CD1c-positive myeloid dendritic cell (primary cell): ENCODE measurements at regions not wholly inside any gene's neighbourhood (a gene's known extent, or its start where the extent isn't known, plus 50 kb on each side); places are given as distances from the start of the nearest gene placed in this dataset.
"Not testable (repeated sequence)": the region's sequence is repeated elsewhere in the genome, so short reads cannot be mapped to it uniquely, and the experiment has no call there.

Experiments used
- DNase-seq: peaks from one replicate; pipeline ENCODE4 v3.0.0-alpha.2; 2016; ENCODE audit errors: extremely low spot score

GRCh38 chr2:57698392-57698791 is 348.2 kb upstream of the VRK2 start:
- no peak for DNase-seq

GRCh38 chr2:57698935-57699449 is 347.6 kb upstream of the VRK2 start:
- DNase-seq, result no peak

- no peak for DNase-seq
Measured at GRCh38 chr2:57701391-57701791, 345.2 kb upstream of the VRK2 start.

GRCh38 chr2:57703407-57703806 is 343.2 kb upstream of the VRK2 start:
- no peak for DNase-seq

- not testable (repeated sequence) for DNase-seq
Measured at GRCh38 chr2:57707794-57708193, 338.8 kb upstream of the VRK2 start.

GRCh38 chr2:57711991-57712390 is 334.6 kb upstream of the VRK2 start:
- DNase-seq, result no peak

DNA sequence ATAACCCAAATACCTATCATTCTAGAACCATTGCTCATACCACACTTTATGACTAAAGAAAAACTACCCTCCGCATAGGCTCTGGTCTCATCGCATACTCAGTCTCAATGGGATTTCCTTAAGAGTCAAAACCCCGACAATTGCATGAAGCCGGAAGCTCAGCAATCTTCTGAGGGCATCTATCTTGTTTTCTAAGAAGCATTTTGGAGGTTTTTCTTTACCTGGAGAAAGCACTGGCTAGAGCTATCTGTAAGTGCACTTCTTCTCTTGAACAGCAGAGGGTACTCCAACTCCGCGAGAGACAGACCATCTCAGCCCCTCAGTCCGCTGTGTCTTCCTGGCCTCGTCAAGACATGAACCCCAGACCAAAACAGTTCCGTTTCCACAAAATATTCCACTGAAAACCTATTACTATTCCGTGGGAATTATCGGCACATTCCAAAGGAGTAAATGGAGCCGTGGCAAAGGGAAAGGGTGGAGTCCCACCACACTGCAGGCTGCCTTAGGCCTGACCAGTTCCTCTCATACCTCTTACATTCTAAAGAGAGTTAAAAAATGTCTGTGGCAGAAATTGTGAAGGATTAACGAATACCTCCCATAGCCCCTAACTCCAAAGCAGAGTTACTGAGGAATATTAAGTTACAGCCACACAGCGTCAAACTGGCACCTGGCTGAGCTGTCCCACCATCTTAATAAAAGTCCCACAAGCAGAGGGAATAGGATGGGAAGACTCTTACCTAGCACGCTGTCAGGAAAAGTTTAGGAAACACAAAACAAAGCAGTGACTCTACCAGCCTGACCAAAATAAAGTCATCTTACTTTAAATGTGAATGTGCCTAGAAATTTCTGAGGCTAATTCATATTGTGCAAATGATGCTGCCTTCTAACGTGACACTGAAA is 325.6 kb upstream of the VRK2 start:
- peak; percentile 36 for DNase-seq

GRCh38 chr2:57725337-57725947 is 321.2 kb upstream of the VRK2 start:
- no peak for DNase-seq

DNA sequence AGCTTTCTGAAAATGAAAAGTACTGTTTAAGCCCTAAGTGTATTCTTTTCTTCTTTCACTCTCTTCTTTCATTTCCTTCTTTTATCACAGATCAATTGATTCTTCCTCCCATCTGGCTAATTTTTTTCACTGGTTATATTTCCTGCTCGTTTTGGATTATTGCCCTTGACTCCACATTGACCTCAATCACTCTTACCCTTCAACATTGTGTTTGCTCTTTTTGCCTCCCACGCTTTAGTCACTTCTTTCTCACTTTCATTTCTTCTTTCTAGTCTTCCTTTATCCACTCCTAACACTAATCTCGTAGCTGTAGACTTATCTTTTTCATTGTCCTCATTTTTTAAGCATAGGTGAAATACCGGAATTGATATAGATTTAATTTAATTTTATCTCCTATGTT is 320.3 kb upstream of the VRK2 start:
- no peak for DNase-seq

DNA sequence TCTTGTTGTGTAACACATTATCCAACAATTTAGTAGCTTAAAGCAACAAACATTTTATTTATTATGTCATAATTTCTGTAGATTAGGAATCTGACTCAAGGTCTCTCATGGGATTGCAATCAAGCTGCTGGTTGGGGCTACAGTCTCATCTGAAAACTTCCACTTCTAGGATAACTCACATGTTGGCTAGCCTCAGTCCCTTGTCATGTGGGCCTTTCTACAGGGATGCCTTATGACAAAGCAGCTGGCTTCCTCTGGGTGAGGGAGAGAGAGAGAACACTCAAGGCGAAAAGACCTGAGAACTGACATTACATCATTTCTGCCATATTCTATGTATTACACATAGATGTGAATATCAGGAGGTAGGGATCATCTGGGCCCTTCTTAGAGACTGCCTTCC is 317.9 kb upstream of the VRK2 start:
- no peak for DNase-seq

- DNase-seq, result no peak
Measured at GRCh38 chr2:57733956-57734355, 312.6 kb upstream of the VRK2 start.

- no peak for DNase-seq
Measured at GRCh38 chr2:57740891-57741290, 305.7 kb upstream of the VRK2 start.

DNA sequence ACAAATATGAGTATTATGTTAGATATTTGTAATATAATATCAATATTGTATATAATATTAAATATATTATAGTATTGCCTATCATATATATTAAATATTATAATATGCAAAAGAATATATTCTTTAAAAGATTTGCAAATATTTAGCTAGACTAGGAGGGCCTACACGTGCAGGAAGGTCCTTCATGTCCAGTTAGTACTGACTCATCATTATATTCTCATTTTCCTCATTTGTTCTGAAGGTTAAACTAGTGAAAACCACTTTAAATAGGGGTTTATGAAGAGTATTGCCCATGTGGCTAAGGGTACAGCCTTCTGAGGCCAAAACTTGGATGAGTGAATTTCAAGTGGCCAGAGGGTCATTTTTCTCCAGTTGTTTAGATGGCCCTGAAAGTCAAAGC is 293.0 kb upstream of the VRK2 start:
- no peak for DNase-seq

DNA sequence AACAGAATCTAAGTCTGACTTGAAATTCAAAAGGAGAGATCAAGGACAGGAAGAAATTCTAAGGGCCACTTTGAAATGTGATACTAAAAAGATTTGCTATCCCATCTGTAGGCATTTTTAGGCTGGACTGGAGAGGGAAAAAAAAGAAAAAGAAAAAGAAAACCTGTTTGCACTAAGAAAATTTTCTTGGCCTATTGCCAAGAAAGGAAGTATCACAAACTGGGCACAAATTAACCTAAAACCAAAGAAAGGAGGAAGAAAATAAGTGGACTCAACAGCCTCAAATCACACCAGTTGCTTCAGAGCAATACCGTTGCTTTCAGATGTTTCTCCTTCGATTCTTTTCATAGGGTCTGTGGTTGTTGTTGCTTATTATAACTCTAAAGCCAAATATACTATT is 287.9 kb upstream of the VRK2 start:
- DNase-seq, result no peak

DNA sequence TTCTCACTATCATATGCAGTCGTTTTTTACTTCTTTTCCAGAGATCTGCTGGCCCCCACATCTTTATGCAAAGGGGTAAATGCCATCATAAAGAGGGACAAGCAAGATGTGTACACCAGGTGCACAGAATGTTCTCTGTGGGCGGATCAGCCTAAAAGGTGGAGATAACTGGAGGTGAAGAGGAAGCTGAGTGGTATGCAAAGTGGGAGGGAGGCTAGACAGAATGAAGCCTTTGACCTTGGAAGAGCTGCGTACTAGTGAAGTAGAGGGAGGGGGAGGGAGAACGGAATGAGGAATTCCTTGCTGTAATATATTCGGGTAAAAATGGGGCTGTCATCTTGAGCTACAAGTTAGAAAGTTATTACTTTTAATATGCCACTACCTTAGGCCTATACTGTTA is 287.5 kb upstream of the VRK2 start:
- DNase-seq, result no peak

- peak; percentile 77 for DNase-seq
Measured at GRCh38 chr2:57759822-57760300, 286.7 kb upstream of the VRK2 start.

DNA sequence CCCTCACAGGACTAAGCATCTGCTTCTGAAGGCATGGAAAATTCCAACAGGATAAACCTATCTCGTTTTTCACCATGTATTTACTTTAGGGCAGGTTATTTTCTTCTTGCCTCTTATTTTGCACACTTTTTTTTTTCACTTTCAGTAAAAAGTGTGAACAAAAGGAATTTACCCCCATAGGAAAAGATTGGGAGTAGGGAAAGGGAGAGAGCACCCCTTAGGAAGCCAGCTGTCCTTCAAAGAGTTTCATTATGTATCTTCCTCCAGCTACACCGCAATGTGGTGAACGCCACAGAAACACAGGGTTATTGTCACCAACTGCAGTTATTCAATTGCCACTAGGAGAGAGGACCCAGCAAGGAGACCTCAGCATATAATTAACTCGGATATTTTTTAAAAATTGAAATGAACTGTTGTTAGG is 286.2 kb upstream of the VRK2 start:
- DNase-seq, result no peak

- no peak for DNase-seq
Measured at GRCh38 chr2:57776916-57777315, 269.7 kb upstream of the VRK2 start.

DNA sequence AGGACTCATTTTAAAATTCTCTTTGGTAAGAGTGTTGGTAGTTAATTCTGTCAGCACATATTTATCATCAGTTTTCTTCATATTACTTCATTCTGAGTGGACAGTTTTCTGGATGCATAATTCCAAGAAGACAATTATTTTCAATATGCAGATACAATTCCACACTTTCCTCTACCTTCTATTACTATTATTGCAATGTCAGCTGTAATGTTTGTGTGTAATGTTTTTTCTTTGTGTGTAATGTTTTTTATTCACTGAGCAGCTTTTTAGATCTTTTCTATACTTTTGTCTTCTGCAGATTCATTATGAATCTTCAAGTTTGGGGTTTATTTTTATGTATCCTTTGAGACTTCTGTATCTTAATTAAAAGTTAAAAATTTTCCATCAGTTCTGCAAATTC is 264.0 kb upstream of the VRK2 start:
- DNase-seq, result no peak

- no peak for DNase-seq
Measured at GRCh38 chr2:57793310-57793709, 253.3 kb upstream of the VRK2 start.

DNA sequence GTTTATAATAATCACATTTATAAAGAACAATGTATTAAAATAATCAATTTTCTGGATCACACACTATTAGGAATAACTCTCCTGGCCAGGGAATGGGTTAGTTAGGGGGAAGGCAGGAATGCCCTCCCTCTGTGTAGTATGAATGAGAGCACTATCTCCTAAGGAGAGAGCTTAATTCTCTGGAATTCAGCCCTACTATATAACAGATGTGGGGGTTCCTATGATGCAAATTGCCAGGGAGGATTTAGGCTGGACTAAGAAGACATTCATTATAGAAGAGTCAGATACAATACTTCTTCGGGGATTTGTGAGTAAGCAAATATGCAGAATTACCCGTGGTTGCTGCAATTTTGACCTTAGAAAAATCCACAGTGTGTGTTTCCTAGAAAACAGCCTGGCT is 250.1 kb upstream of the VRK2 start:
- DNase-seq, result no peak

GRCh38 chr2:57798346-57798745 is 248.3 kb upstream of the VRK2 start:
- DNase-seq, result no peak

DNA sequence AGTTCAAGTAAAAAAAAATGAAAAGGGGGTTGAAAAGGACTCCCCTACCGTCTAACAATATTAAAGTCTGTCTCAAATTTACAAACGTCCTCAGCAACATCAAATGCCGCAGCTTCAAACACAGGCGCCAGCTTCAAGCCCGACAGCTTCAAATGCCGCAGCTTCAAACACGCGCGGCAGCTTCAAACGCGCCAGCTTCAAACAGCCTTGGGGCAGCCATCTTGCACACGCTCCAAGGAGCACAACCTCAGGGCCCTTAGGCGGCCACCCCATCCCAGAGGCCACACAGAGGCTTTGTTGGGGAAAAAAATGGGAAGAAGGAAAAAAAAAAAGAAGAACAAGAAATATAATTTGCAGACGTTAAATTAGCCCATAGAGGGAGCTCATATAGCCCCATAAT is 244.4 kb upstream of the VRK2 start:
- no peak for DNase-seq
